PC-3 (cell line): ENCODE measurements at regions not wholly inside any gene's neighbourhood (a gene's known extent, or its start where the extent isn't known, plus 50 kb on each side); places are given as distances from the start of the nearest gene placed in this dataset.

Experiments used
- ATAC-seq: fragments of 200-7000 bp; cut with Tn5 transposase; 2 replicates; pipeline ENCODE4 v1.9.1; 2020; ENCODE audit warnings: mild to moderate bottlenecking, moderate library complexity
- BruUV-seq: library from RNA; stranded (reverse); fragments of 400-500 nt; replicated peaks from 2 replicates; lab custom pipeline; 2021; lab: Mats Ljungman, UMichigan
- CTCF ChIA-PET: fragments of 300-600 bp; sonication (Branson Sonifier 250); formaldehyde crosslinking; loops from one replicate; lab custom pipeline; 2022; ENCODE audit warnings: antibody characterized with exemption; lab: Charles Lee
- POLR2A ChIA-PET: fragments of 300-600 bp; sonication (Branson Sonifier 250); formaldehyde crosslinking; loops from one replicate; lab custom pipeline; 2022; ENCODE audit warnings: antibody characterized with exemption; ENCODE audit not compliant: unreplicated experiment; lab: Charles Lee
- DNase-seq: peaks from one replicate; pipeline ENCODE4 v3.0.0-alpha.2; 2015
- H2AFZ ChIP-seq: fragments of 300-600 bp; sonication (generic); 2 replicates; pipeline ENCODE4 v1.6.0; 2016; ENCODE audit warnings: antibody characterized with exemption, low read length
- H3F3A ChIP-seq: fragments of 300-600 bp; sonication (generic); one replicate; pipeline ENCODE4 v1.6.0; 2017; ENCODE audit warnings: antibody characterized with exemption, low read length, control low read depth, mild to moderate bottlenecking; ENCODE audit not compliant: unreplicated experiment
- H3K27ac ChIP-seq: fragments of 300-600 bp; sonication (generic); 2 replicates; pipeline ENCODE4 v1.5.1; 2016; ENCODE audit warnings: mild to moderate bottlenecking, low read length
- H3K27me3 ChIP-seq: fragments of 300-600 bp; sonication (generic); 2 replicates; pipeline ENCODE4 v1.6.1; 2016; ENCODE audit warnings: low read length, mixed read lengths
- H3K36me3 ChIP-seq: fragments of 300-600 bp; sonication (generic); 2 replicates; pipeline ENCODE4 v1.6.1; 2016; ENCODE audit warnings: low read depth, mixed run types, low read length, mixed read lengths
- H3K4me1 ChIP-seq: fragments of 300-600 bp; sonication (generic); 2 replicates; pipeline ENCODE4 v1.5.1; 2016; ENCODE audit warnings: low read length; ENCODE audit not compliant: insufficient read depth
- H3K4me2 ChIP-seq: fragments of 300-600 bp; sonication (generic); 2 replicates; pipeline ENCODE4 v1.6.0; 2016; ENCODE audit warnings: low read length
- H3K4me3 ChIP-seq: fragments of 300-600 bp; sonication (generic); 2 replicates; pipeline ENCODE4 v1.5.1; 2016; ENCODE audit warnings: mild to moderate bottlenecking, low read length, mixed read lengths
- H3K79me2 ChIP-seq: fragments of 300-600 bp; sonication (generic); 2 replicates; pipeline ENCODE4 v1.6.1; 2017; ENCODE audit warnings: low read length, mixed read lengths
- H3K9ac ChIP-seq: fragments of 300-600 bp; sonication (generic); 2 replicates; pipeline ENCODE4 v1.6.0; 2016; ENCODE audit warnings: mild to moderate bottlenecking, low read length
- H3K9me2 ChIP-seq: fragments of 300-600 bp; sonication (generic); replicated peaks from 2 replicates; pipeline ENCODE4 v1.6.1; 2016; ENCODE audit warnings: mixed run types, low read length, mixed read lengths
- H3K9me3 ChIP-seq: fragments of 300-600 bp; sonication (generic); 2 replicates; pipeline ENCODE4 v1.6.1; 2016; ENCODE audit warnings: low read length, mixed read lengths
- H4K20me1 ChIP-seq: fragments of 300-600 bp; sonication (generic); 2 replicates; pipeline ENCODE4 v1.6.1; 2016; ENCODE audit warnings: low read length, mixed read lengths
- EZH2 ChIP-seq: fragments of 300-600 bp; sonication (generic); IDR thresholded peaks from one replicate; pipeline ENCODE4 v1.6.1; 2017; ENCODE audit warnings: antibody characterized with exemption, mild to moderate bottlenecking, low read length; ENCODE audit not compliant: unreplicated experiment
- EZH2phosphoT487 ChIP-seq: fragments of 300-600 bp; sonication (generic); IDR thresholded peaks from 2 replicates; pipeline ENCODE4 v1.6.1; 2018; ENCODE audit warnings: mild to moderate bottlenecking, antibody characterized with exemption, low read length, borderline replicate concordance
- intact Hi-C: fragments of 100-400 bp; cut with micrococcal nuclease; formaldehyde crosslinking; loops from 2 replicates; pipeline ENCODE4 v1.9.0; 2023
- TF ChIP-seq, protein P1 (sequence below): fragments of 300-600 bp; sonication (generic); conservative IDR thresholded peaks from 2 replicates; pipeline ENCODE4 v1.5.1; 2017; ENCODE audit warnings: antibody characterized with exemption, low read depth, mild to moderate bottlenecking, low read length

GRCh38 chr6:23278180-23278532 is 708.8 kb downstream of the HDGFL1 start:
- TF ChIP-seq EZH2 = no peak
- TF ChIP-seq, protein P1, sequence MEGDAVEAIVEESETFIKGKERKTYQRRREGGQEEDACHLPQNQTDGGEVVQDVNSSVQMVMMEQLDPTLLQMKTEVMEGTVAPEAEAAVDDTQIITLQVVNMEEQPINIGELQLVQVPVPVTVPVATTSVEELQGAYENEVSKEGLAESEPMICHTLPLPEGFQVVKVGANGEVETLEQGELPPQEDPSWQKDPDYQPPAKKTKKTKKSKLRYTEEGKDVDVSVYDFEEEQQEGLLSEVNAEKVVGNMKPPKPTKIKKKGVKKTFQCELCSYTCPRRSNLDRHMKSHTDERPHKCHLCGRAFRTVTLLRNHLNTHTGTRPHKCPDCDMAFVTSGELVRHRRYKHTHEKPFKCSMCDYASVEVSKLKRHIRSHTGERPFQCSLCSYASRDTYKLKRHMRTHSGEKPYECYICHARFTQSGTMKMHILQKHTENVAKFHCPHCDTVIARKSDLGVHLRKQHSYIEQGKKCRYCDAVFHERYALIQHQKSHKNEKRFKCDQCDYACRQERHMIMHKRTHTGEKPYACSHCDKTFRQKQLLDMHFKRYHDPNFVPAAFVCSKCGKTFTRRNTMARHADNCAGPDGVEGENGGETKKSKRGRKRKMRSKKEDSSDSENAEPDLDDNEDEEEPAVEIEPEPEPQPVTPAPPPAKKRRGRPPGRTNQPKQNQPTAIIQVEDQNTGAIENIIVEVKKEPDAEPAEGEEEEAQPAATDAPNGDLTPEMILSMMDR = no peak
- TF ChIP-seq EZH2phosphoT487 = no peak
- POLR2A ChIA-PET = no interaction called here

GRCh38 chr6:23280437-23280836 is 711.1 kb downstream of the HDGFL1 start:
- ChIA-PET CTCF (no interaction called here), POLR2A (no interaction called here)
- H3K36me3 ChIP-seq = no peaks in the 10 kb centered on the region
- no peak for TF ChIP-seq EZH2phosphoT487
- TF ChIP-seq, protein P1 = no peak
- TF ChIP-seq EZH2 = no peak
- H3K9me2 ChIP-seq = 0 out of 2 replicates have a peak, but pooled peaks cover 3% of the 10 kb centered on the region
- H2AFZ ChIP-seq = no peak overlapping the region
- H3K4me2 ChIP-seq = no peak overlapping the region
- H3F3A ChIP-seq = no peaks in the 10 kb centered on the region
- BruUV-seq = no TSS peak
- no peaks in the 10 kb centered on the region for H3K4me1 ChIP-seq
- no peaks in the 10 kb centered on the region for H3K27me3 ChIP-seq
- ATAC-seq = no peak
- intact Hi-C loops = no loop called here
- DNase-seq = no peak
- H3K79me2 ChIP-seq = no peaks in the 10 kb centered on the region
- no peak overlapping the region for H3K9ac ChIP-seq
- no peak overlapping the region for H3K27ac ChIP-seq
- no peaks in the 10 kb centered on the region for H4K20me1 ChIP-seq
- no peaks in the 10 kb centered on the region for H3K9me3 ChIP-seq
- no peak overlapping the region for H3K4me3 ChIP-seq

More at GRCh38 chr6:23278180-23278532, 708.8 kb downstream of the HDGFL1 start:
- no peaks in the 10 kb centered on the region for H3K4me1 ChIP-seq
- no peaks in the 10 kb centered on the region for H3F3A ChIP-seq
- H3K9me2 ChIP-seq = no peaks in the 10 kb centered on the region
- H3K4me2 ChIP-seq = no peak overlapping the region
- no peak overlapping the region for H3K4me3 ChIP-seq
- no TSS peak for BruUV-seq
- ATAC-seq = no peak
- intact Hi-C loops = no loop called here
- no peaks in the 10 kb centered on the region for H4K20me1 ChIP-seq
- no peaks in the 10 kb centered on the region for H3K27me3 ChIP-seq
- no peaks in the 10 kb centered on the region for H3K36me3 ChIP-seq
- H3K27ac ChIP-seq = no peak overlapping the region
- no peaks in the 10 kb centered on the region for H3K79me2 ChIP-seq
- no peak overlapping the region for H3K9ac ChIP-seq
- CTCF ChIA-PET = no interaction called here
- DNase-seq = no peak
- no peaks in the 10 kb centered on the region for H3K9me3 ChIP-seq
- no peak overlapping the region for H2AFZ ChIP-seq

- 0 out of 2 replicates have a peak, but pooled peaks cover 3% of the 10 kb centered on the region for H3K9me2 ChIP-seq
- no peaks in the 10 kb centered on the region for H3K27me3 ChIP-seq
- H3K4me3 ChIP-seq = no peak overlapping the region
- no peaks in the 10 kb centered on the region for H3K9me3 ChIP-seq
- ChIA-PET POLR2A (no interaction called here), CTCF (no interaction called here)
- H3K4me2 ChIP-seq = no peak overlapping the region
- TF ChIP-seq, protein P1 = no peak
- TF ChIP-seq EZH2phosphoT487 = no peak
- TF ChIP-seq EZH2 = no peak
- H3K36me3 ChIP-seq = no peaks in the 10 kb centered on the region
- H4K20me1 ChIP-seq = no peaks in the 10 kb centered on the region
- no peak overlapping the region for H3K9ac ChIP-seq
- DNase-seq (no peak), ATAC-seq (no peak)
- H2AFZ ChIP-seq = no peak overlapping the region
- H3K4me1 ChIP-seq = no peaks in the 10 kb centered on the region
- BruUV-seq = no TSS peak
- H3K79me2 ChIP-seq = no peaks in the 10 kb centered on the region
- H3F3A ChIP-seq = no peaks in the 10 kb centered on the region
- H3K27ac ChIP-seq = no peak overlapping the region
- intact Hi-C loops = no loop called here
Measured at GRCh38 chr6:23282252-23283021, 713.1 kb downstream of the HDGFL1 start.
